Endodermal cell (in vitro differentiated cells): ENCODE measurements at regions not wholly inside any gene's neighbourhood (a gene's known extent, or its start where the extent isn't known, plus 50 kb on each side); places are given as distances from the start of the nearest gene placed in this dataset.

Experiments used
- DNase-seq: peaks from one replicate; pipeline ENCODE4 v3.0.0-alpha.2; 2017
- H3K27ac ChIP-seq: 2 replicates; pipeline ENCODE4 v1.5.1; 2013; ENCODE audit warnings: mild to moderate bottlenecking, low read depth, low read length, moderate library complexity
- H3K27me3 ChIP-seq: 2 replicates; pipeline ENCODE4 v1.6.1; 2013; ENCODE audit warnings: mild to moderate bottlenecking, low read length, moderate library complexity; ENCODE audit not compliant: insufficient read depth, control insufficient read depth, poor library complexity, severe bottlenecking
- H3K36me3 ChIP-seq: 2 replicates; pipeline ENCODE4 v1.7.0; 2013; ENCODE audit warnings: mild to moderate bottlenecking, low read length, moderate library complexity; ENCODE audit not compliant: control insufficient read depth, insufficient read depth
- H3K4me1 ChIP-seq: one replicate; pipeline ENCODE4 v1.7.0; 2013; ENCODE audit warnings: low read length; ENCODE audit not compliant: control insufficient read depth, insufficient read depth
- H3K4me3 ChIP-seq: 2 replicates; pipeline ENCODE4 v1.5.1; 2013; ENCODE audit warnings: mild to moderate bottlenecking, low read length, moderate library complexity
- H3K9ac ChIP-seq: 2 replicates; pipeline ENCODE4 v1.6.1; 2013; ENCODE audit warnings: mild to moderate bottlenecking, low read length, moderate library complexity; ENCODE audit not compliant: poor library complexity, severe bottlenecking; ENCODE audit errors: extremely low read depth
- H3K9me3 ChIP-seq: 2 replicates; pipeline ENCODE4 v1.6.1; 2013; ENCODE audit warnings: mild to moderate bottlenecking, low read length, moderate library complexity; ENCODE audit not compliant: control insufficient read depth
- H3K27ac Mint-ChIP-seq: 2 replicates; pipeline ENCODE4 v1.8.0; 2020; ENCODE audit warnings: mixed read lengths
- H3K27me3 Mint-ChIP-seq: 2 replicates; pipeline ENCODE4 v1.8.0; 2021; ENCODE audit warnings: mild to moderate bottlenecking, mixed read lengths; ENCODE audit not compliant: insufficient read depth
- H3K36me3 Mint-ChIP-seq: 2 replicates; pipeline ENCODE4 v1.8.0; 2020; ENCODE audit warnings: low read depth, mixed read lengths
- H3K4me1 Mint-ChIP-seq: 2 replicates; pipeline ENCODE4 v1.8.0; 2020; ENCODE audit warnings: mixed read lengths
- H3K4me3 Mint-ChIP-seq: 2 replicates; pipeline ENCODE4 v1.8.0; 2020; ENCODE audit warnings: mild to moderate bottlenecking, moderate library complexity, mixed read lengths
- H3K9me3 Mint-ChIP-seq: 2 replicates; pipeline ENCODE4 v1.8.0; 2020; ENCODE audit warnings: mild to moderate bottlenecking, mixed read lengths
- CTCF ChIP-seq: fragments of 200-600 bp; sonication (generic); conservative IDR thresholded peaks from 2 replicates; pipeline ENCODE4 v1.5.0; 2021; ENCODE audit warnings: antibody characterized with exemption, mild to moderate bottlenecking
- WGBS, 2 experiments: methylation state at CpG; one replicate each; pipeline versions ENCODE4 v1.1.5 to v1.1.7; 2013; ENCODE audit warnings: missing lambda C conversion rate in 2 of 2, mixed read lengths in 1 of 2; ENCODE audit not compliant: insufficient coverage in 1 of 2, insufficient read length in 1 of 2; 5-methylcytosine and 5-hydroxymethylcytosine counted together

DNA sequence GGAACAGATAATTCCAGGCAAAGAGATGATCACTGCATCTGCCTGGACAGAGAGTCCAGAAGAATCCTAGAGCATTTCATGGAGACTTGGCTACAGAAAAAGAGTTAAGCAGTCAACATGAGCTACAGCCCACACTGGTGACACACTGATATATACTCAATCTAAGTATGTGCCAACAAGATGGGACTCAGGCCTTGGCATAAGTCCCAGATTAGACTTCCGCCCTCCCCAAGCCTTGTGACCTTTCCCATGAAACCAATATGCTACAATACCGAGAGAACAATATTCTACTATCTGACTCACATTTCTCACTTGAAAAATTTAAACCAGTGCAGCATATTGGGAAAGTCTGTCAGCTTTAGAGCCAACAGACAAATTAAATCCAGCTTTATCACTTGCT, 65.7 kb upstream of the SLITRK2 start:
- no peak overlapping the region for H3K4me3 ChIP-seq
- H3K27ac ChIP-seq, result no peak overlapping the region
- Mint-ChIP-seq H3K4me3 (no peak overlapping the region), H3K27ac (no peak overlapping the region), H3K4me1 (no peaks in the 10 kb centered on the region), H3K36me3 (no peaks in the 10 kb centered on the region), H3K27me3 (no peaks in the 10 kb centered on the region), H3K9me3 (peaks cover 36% of the 10 kb centered on the region)
- no peak overlapping the region for H3K9ac ChIP-seq
- DNase-seq, result no peak
- H3K27me3 ChIP-seq, result no peaks in the 10 kb centered on the region
- no peaks in the 10 kb centered on the region for H3K36me3 ChIP-seq
- TF ChIP-seq CTCF, result no peak
- H3K4me1 ChIP-seq, result no peaks in the 10 kb centered on the region
- 60% methylated on average over 2 of the region's 2 CpGs; no CpG with 5 or more reads in 1 of the 2 experiments for WGBS, 2 experiments
- H3K9me3 ChIP-seq, result peaks cover 12% of the 10 kb centered on the region
